ENCODE measurements at regions not wholly inside any gene's neighbourhood (a gene's known extent, or its start where the extent isn't known, plus 50 kb on each side); places are given as distances from the start of the nearest gene placed in this dataset.
A peak's percentile ranks its signal among the peaks of the same experiment; 100 is the strongest.

DNA sequence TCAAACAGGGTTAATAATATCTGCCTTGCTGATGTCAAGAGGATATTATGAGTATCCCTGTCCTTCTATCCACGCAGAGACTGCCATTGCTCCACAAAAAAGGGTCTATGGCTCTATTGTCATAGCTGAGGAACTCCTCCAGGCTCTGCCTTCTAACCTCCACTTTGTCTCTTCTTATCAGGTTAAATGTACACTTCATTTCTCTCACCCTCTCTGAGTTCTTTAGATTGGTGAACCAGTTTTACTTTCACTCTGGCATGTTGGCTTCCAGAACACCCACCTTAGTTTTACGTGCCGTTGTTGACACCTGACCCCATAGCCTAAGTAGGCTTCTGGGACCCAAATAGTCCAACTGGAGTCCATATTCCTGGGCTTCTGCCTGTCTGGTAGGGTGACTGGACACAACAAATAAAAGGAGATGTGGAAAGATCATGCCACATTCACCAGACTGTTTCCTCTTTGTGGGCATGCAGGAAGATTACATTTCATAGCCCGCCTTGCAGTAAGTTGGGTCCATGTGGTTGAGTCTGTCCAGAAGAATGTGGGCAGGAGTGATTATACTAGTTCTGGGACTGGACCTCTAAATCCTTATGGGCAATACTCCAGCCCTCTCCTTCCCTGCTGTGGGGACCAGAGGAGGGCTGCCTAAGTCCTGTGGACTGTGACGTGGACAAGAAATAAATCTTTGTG is 350.4 kb upstream of the CLINT1 start:
- H3K27ac ChIP-seq: no peak overlapping the region
- H3K27me3 ChIP-seq: no peaks in the 10 kb centered on the region
- H3K36me3 ChIP-seq: no peaks in the 10 kb centered on the region
- DNase-seq (no peak), ATAC-seq (ENCODE audit: low FRiP score in 2 of 2) (no peak)
- H3K4me3 ChIP-seq: no peak overlapping the region
- TF ChIP-seq EP300 (IDR thresholded peaks at IDR 0.05) (no peak), POLR2A (IDR thresholded peaks at IDR 0.05) (no peak), POLR2AphosphoS5 (IDR thresholded peaks at IDR 0.05) (no peak)
- TF ChIP-seq, protein P1, sequence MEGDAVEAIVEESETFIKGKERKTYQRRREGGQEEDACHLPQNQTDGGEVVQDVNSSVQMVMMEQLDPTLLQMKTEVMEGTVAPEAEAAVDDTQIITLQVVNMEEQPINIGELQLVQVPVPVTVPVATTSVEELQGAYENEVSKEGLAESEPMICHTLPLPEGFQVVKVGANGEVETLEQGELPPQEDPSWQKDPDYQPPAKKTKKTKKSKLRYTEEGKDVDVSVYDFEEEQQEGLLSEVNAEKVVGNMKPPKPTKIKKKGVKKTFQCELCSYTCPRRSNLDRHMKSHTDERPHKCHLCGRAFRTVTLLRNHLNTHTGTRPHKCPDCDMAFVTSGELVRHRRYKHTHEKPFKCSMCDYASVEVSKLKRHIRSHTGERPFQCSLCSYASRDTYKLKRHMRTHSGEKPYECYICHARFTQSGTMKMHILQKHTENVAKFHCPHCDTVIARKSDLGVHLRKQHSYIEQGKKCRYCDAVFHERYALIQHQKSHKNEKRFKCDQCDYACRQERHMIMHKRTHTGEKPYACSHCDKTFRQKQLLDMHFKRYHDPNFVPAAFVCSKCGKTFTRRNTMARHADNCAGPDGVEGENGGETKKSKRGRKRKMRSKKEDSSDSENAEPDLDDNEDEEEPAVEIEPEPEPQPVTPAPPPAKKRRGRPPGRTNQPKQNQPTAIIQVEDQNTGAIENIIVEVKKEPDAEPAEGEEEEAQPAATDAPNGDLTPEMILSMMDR (IDR thresholded peaks at IDR 0.05): no peak
- 87 to 88% methylated on average over 5 of the region's 5 CpGs for WGBS, 2 donors
- no peaks in the 10 kb centered on the region for H3K9me3 ChIP-seq
- no peaks in the 10 kb centered on the region for H3K4me1 ChIP-seq

DNA sequence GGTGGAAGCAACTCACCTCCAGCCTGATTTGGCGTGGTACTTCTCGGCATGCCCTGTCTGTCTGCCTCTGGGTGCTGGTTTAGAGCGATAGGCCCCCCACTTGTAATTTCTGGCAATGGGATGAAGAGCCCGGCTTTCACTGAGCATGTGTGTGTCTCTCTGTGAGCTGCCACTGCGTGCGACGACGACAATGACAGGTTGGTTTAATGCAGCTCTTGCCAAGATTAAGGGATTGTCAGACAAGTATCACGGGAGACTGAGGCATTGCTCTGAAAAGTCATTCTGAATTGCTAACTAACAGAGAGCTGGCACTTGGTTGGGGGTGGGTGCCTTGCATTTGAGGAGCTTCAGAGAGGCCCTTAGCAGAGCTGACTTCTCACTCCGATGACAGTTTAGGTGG is 348.8 kb upstream of the CLINT1 start:
- Histone ChIP-seq H3K4me3 (no peak overlapping the region), H3K27ac (no peak overlapping the region), H3K27me3 (no peaks in the 10 kb centered on the region), H3K9me3 (no peaks in the 10 kb centered on the region), H3K4me1 (no peaks in the 10 kb centered on the region), H3K36me3 (no peaks in the 10 kb centered on the region)
- TF ChIP-seq POLR2AphosphoS5 (IDR thresholded peaks at IDR 0.05): no peak
- TF ChIP-seq, protein P1 (IDR thresholded peaks at IDR 0.05): no peak
- TF ChIP-seq EP300 (IDR thresholded peaks at IDR 0.05): no peak
- no peak for TF ChIP-seq POLR2A (IDR thresholded peaks at IDR 0.05)
- WGBS, 2 donors: 89 to 94% methylated on average over 6 to 10 of the region's 10 CpGs
- DNase-seq (no peak), ATAC-seq (ENCODE audit: low FRiP score in 2 of 2) (no peak)

DNA sequence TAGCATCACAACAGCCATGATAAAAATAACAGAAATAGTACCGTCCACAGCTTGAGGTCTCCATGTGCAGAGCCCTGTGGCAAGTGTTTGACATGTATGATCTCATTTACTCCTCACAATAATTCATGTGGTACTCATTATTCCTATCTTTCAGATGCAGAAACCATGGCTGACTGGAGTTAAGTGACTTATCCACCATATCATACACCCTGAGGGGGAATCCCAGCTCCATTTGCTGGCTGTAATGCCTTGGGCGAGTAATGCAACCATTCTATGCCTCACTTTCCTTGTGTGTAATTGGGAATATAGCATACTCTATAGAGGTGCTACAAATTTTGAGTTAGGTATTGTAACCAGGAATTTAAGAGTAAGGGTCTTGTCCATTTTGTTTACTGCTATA is 347.0 kb upstream of the CLINT1 start:
- ATAC-seq (ENCODE audit: low FRiP score in 2 of 2) (no peak), DNase-seq (no peak)
- WGBS, 2 donors: 94% methylated on average over 2 of the region's 2 CpGs
- no peak overlapping the region for H3K4me3 ChIP-seq
- no peak overlapping the region for H3K27ac ChIP-seq
- no peak for TF ChIP-seq POLR2AphosphoS5 (IDR thresholded peaks at IDR 0.05)
- no peak for TF ChIP-seq POLR2A (IDR thresholded peaks at IDR 0.05)
- no peak for TF ChIP-seq EP300 (IDR thresholded peaks at IDR 0.05)
- TF ChIP-seq, protein P1 (IDR thresholded peaks at IDR 0.05): no peak
- no peaks in the 10 kb centered on the region for H3K9me3 ChIP-seq
- H3K36me3 ChIP-seq: no peaks in the 10 kb centered on the region
- H3K27me3 ChIP-seq: no peaks in the 10 kb centered on the region
- H3K4me1 ChIP-seq: no peaks in the 10 kb centered on the region

DNA sequence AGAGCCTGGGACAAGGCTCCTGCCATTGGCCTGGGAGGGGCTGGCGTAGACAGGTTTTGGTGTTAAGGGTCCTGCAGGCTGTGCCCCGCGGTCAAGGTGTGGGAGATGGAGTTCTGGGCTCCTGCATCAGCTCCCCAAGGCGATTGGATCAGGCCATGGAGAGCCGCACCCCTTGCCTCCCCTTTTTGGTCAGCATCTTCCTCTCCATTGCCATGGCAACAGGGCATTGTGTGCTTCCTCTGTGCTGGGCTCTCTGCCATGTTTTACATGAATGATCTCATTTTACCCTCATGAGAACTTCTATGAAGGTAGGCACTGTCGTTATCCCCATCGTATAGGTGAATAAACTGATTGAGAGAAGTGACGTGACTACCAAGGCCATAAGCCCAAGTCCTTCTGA is 344.3 kb upstream of the CLINT1 start:
- WGBS, 2 donors: 86 to 90% methylated on average over 8 of the region's 8 CpGs
- H3K36me3 ChIP-seq: no peaks in the 10 kb centered on the region
- TF ChIP-seq POLR2AphosphoS5 (IDR thresholded peaks at IDR 0.05) (no peak), EP300 (IDR thresholded peaks at IDR 0.05) (no peak), POLR2A (IDR thresholded peaks at IDR 0.05) (no peak)
- TF ChIP-seq, protein P1 (IDR thresholded peaks at IDR 0.05): no peak
- H3K9me3 ChIP-seq: no peaks in the 10 kb centered on the region
- H3K4me1 ChIP-seq: no peaks in the 10 kb centered on the region
- ATAC-seq (ENCODE audit: low FRiP score in 2 of 2) (no peak), DNase-seq (peak in 1 of 2 donors; percentile 12)
- no peak overlapping the region for H3K27ac ChIP-seq
- no peak overlapping the region for H3K4me3 ChIP-seq
- no peaks in the 10 kb centered on the region for H3K27me3 ChIP-seq

DNA sequence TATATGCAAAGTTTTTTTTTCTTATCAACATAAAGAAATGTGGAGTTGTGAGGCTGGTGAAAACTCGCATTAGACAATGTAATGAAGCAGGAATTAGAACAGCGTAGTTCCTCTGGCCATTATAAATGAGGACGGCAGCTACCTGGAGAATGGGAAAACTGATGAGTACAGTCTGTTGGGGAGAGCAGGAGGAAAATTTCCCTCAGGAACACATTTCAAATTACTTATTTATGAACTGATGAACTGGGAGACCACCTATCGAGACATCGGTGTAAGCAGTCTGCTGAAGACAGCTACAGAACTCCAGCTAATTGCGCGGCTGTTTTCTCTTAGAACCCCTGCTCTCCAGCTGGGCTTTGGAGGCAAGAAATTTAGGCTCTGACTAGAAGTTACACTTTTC is 343.9 kb upstream of the CLINT1 start:
- Histone ChIP-seq H3K36me3 (no peaks in the 10 kb centered on the region), H3K27ac (no peak overlapping the region), H3K27me3 (no peaks in the 10 kb centered on the region), H3K4me3 (no peak overlapping the region), H3K4me1 (no peaks in the 10 kb centered on the region), H3K9me3 (no peaks in the 10 kb centered on the region)
- ATAC-seq (ENCODE audit: low FRiP score in 2 of 2) (no peak), DNase-seq (no peak)
- no peak for TF ChIP-seq EP300 (IDR thresholded peaks at IDR 0.05)
- TF ChIP-seq, protein P1 (IDR thresholded peaks at IDR 0.05): no peak
- TF ChIP-seq POLR2AphosphoS5 (IDR thresholded peaks at IDR 0.05): no peak
- no peak for TF ChIP-seq POLR2A (IDR thresholded peaks at IDR 0.05)
- 89 to 96% methylated on average over 7 of the region's 7 CpGs for WGBS, 2 donors
